HG03196 (cell line): ENCODE measurements at regions not wholly inside any gene's neighbourhood (a gene's known extent, or its start where the extent isn't known, plus 50 kb on each side); places are given as distances from the start of the nearest gene placed in this dataset.
"Not testable (repeated sequence)": the region's sequence is repeated elsewhere in the genome, so short reads cannot be mapped to it uniquely, and the experiment has no call there.

ENCODE experiments used
- ATAC-seq: cut with Tn5 transposase; IDR thresholded peaks from one replicate; pipeline ENCODE4 v1.9.1; 2021; ENCODE audit not compliant: unreplicated experiment

- ATAC-seq, result no peak
These were observed 567.7 kb downstream of the MAT2B start for GRCh38 chr5:164073081-164073480.

GRCh38 chr5:164076556-164076955 is 571.1 kb downstream of the MAT2B start:
- no peak for ATAC-seq

- ATAC-seq, result no peak
These were observed 584.9 kb downstream of the MAT2B start for GRCh38 chr5:164090358-164090757.

GRCh38 chr5:164091836-164092235 is 586.4 kb downstream of the MAT2B start:
- no peak for ATAC-seq

GRCh38 chr5:164094291-164094690 is 588.9 kb downstream of the MAT2B start:
- no peak for ATAC-seq

GRCh38 chr5:164097749-164098148 is 592.3 kb downstream of the MAT2B start:
- ATAC-seq, result no peak

GRCh38 chr5:164098531-164098930 is 593.1 kb downstream of the MAT2B start:
- no peak for ATAC-seq

- no peak for ATAC-seq
These were observed 593.6 kb downstream of the MAT2B start for GRCh38 chr5:164098979-164099378.

GRCh38 chr5:164115420-164115819 is 610.0 kb downstream of the MAT2B start:
- ATAC-seq, result no peak

GRCh38 chr5:164119806-164120447 is 614.5 kb downstream of the MAT2B start:
- no peak for ATAC-seq

GRCh38 chr5:164127527-164127926 is 622.1 kb downstream of the MAT2B start:
- no peak for ATAC-seq

- no peak for ATAC-seq
These were observed 626.9 kb downstream of the MAT2B start for GRCh38 chr5:164132358-164132757.

GRCh38 chr5:164137095-164137494 is 631.7 kb downstream of the MAT2B start:
- ATAC-seq, result no peak

GRCh38 chr5:164139423-164139822 is 634.0 kb downstream of the MAT2B start:
- ATAC-seq, result no peak

- no peak for ATAC-seq
These were observed 640.0 kb downstream of the MAT2B start for GRCh38 chr5:164145458-164145857.

GRCh38 chr5:164146223-164146622 is 640.8 kb downstream of the MAT2B start:
- ATAC-seq, result no peak

- ATAC-seq, result no peak
These were observed 642.9 kb downstream of the MAT2B start for GRCh38 chr5:164148292-164148691.

- ATAC-seq, result not testable (repeated sequence)
These were observed 647.1 kb downstream of the MAT2B start for GRCh38 chr5:164152539-164152938.

GRCh38 chr5:164153469-164154172 is 648.2 kb downstream of the MAT2B start:
- no peak for ATAC-seq

GRCh38 chr5:164170814-164171213 is 665.4 kb downstream of the MAT2B start:
- ATAC-seq, result no peak

- no peak for ATAC-seq
These were observed 669.7 kb downstream of the MAT2B start for GRCh38 chr5:164175083-164175482.

- ATAC-seq, result no peak
These were observed 674.0 kb downstream of the MAT2B start for GRCh38 chr5:164179406-164179805.

GRCh38 chr5:164181604-164182003 is 676.2 kb downstream of the MAT2B start:
- no peak for ATAC-seq
